Progenitor cell of endocrine pancreas (in vitro differentiated cells): ENCODE measurements at regions not wholly inside any gene's neighbourhood (a gene's known extent, or its start where the extent isn't known, plus 50 kb on each side); places are given as distances from the start of the nearest gene placed in this dataset.

Source experiments
- DNase-seq: peaks from one replicate; pipeline ENCODE4 v3.0.0; 2021; ENCODE audit warnings: low spot score; ENCODE audit not compliant: unreplicated experiment
- H3K27ac Mint-ChIP-seq: 2 replicates; pipeline ENCODE4 v1.8.0; 2021; ENCODE audit warnings: mild to moderate bottlenecking, moderate library complexity, mixed read lengths
- H3K27me3 Mint-ChIP-seq: 2 replicates; pipeline ENCODE4 v1.8.0; 2021; ENCODE audit warnings: mixed read lengths
- H3K36me3 Mint-ChIP-seq: 2 replicates; pipeline ENCODE4 v1.8.0; 2022; ENCODE audit warnings: mixed read lengths; ENCODE audit not compliant: insufficient read depth
- H3K4me1 Mint-ChIP-seq: 2 replicates; pipeline ENCODE4 v1.8.0; 2021; ENCODE audit warnings: low read depth, mixed read lengths
- H3K4me3 Mint-ChIP-seq: 2 replicates; pipeline ENCODE4 v1.8.0; 2021; ENCODE audit warnings: low read depth, mild to moderate bottlenecking, moderate library complexity, mixed read lengths
- H3K9me3 Mint-ChIP-seq: 2 replicates; pipeline ENCODE4 v1.8.0; 2021; ENCODE audit warnings: low read depth, mixed read lengths
- TF ChIP-seq, protein P1 (sequence below): fragments of 200-600 bp; sonication (generic); IDR thresholded peaks from one replicate; pipeline ENCODE4 v1.5.0; 2021; ENCODE audit warnings: antibody characterized with exemption, mild to moderate bottlenecking; ENCODE audit not compliant: unreplicated experiment

DNA sequence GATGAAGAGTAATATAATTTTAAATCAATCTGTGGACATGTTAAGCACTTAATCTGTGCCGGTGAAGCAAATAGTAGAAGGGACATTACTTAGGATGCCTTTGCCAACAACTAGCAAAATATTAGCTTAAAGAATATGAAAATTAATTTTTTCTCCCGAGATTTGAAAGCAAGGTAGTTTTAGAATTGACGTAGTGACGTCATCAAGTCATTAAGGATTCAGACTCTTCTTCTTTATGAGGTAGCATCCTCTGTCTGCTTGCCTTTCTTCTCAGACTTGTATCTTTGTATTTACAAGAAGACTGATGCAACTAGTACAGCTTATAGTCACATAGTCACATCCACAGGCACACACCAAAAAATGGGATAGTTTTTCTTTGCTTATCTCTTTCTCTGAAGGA is 374.4 kb downstream of the MMUT start:
- H3K9me3 Mint-ChIP-seq = no peaks in the 10 kb centered on the region

DNA sequence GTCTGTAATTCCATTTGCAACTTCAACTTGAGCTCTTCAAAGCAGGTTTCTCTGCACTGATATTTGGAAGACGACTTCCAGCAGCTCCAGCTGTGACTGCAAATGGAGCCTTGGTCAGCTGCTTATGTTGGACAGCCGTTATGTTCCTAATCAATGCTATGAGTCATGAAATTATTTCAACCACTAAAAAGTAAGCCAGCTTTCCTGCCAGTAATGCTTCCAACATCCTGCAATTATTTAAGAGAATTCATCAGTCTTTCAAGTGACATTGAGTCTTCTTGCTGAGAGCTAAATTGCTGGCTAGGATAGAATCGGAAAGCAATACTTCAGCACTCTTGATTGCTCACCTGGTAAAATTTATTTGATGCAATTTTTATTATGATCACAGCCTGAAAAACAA is 375.7 kb downstream of the MMUT start:
- TF ChIP-seq, protein P1, sequence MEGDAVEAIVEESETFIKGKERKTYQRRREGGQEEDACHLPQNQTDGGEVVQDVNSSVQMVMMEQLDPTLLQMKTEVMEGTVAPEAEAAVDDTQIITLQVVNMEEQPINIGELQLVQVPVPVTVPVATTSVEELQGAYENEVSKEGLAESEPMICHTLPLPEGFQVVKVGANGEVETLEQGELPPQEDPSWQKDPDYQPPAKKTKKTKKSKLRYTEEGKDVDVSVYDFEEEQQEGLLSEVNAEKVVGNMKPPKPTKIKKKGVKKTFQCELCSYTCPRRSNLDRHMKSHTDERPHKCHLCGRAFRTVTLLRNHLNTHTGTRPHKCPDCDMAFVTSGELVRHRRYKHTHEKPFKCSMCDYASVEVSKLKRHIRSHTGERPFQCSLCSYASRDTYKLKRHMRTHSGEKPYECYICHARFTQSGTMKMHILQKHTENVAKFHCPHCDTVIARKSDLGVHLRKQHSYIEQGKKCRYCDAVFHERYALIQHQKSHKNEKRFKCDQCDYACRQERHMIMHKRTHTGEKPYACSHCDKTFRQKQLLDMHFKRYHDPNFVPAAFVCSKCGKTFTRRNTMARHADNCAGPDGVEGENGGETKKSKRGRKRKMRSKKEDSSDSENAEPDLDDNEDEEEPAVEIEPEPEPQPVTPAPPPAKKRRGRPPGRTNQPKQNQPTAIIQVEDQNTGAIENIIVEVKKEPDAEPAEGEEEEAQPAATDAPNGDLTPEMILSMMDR = no peak
- Mint-ChIP-seq H3K36me3 (no peaks in the 10 kb centered on the region), H3K27ac (no peak overlapping the region), H3K9me3 (no peaks in the 10 kb centered on the region), H3K4me3 (no peak overlapping the region), H3K27me3 (no peaks in the 10 kb centered on the region), H3K4me1 (no peaks in the 10 kb centered on the region)
- no peak for DNase-seq

More for the DNA sequence above, 374.4 kb downstream of the MMUT start:
- H3K27ac Mint-ChIP-seq = no peak overlapping the region
- no peaks in the 10 kb centered on the region for H3K36me3 Mint-ChIP-seq
- H3K4me1 Mint-ChIP-seq = no peaks in the 10 kb centered on the region
- TF ChIP-seq, protein P1 = no peak
- DNase-seq = no peak
- H3K4me3 Mint-ChIP-seq = no peak overlapping the region
- H3K27me3 Mint-ChIP-seq = no peaks in the 10 kb centered on the region

DNA sequence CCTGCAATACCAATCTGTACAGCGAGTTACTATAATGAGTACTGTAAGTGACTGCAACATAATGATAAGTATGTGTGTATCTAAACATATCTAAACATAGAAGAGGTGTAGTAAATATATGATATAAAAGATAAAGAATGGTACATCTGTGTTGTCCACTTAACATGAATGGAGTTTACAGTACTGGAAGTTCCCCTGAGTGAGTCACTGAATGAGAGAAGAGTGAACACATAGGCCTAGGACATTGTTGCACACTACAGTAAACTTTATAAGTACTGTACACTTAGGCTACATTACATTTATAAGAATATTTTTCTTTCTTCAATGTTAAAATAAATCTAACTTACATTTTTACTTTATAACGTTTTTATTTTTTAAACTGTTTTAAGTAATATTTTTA is 380.4 kb downstream of the MMUT start:
- Mint-ChIP-seq H3K4me3 (no peak overlapping the region), H3K4me1 (no peaks in the 10 kb centered on the region), H3K36me3 (no peaks in the 10 kb centered on the region), H3K27me3 (no peaks in the 10 kb centered on the region), H3K9me3 (no peaks in the 10 kb centered on the region), H3K27ac (no peak overlapping the region)
- no peak for DNase-seq
- TF ChIP-seq, protein P1 = no peak

DNA sequence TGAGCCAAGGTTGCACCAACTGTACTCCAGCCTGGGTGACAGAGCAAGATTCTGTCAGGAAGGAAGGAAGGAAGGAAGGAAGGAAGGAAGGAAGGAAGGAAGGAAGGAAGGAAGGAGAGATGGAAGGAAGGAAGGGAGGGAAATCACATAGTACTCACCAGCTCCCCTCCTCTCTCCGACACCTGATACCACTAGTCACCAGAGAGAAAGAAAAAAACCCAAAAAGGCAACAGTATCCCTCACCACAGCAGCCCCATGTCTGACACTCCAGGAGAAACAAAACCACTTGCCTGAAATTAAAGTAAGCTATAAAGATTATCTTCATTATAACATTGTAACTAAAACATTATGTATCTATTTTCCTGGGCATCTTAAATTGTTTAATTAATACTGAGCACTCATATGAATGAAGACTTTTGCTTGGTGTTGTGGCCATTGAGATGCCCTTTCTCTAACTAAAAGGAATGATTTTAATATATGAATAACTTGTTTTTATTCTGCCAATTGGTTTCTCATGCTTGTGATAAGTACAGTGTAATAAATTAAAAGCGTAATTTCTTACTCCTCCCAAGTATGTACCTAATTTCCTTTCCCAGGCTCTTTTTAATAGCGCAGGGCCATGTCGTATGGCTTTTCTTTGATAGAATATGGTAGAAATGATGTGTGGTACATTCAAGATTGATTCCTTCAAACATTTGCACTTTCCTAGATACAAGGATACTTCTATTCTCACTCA is 390.0 kb downstream of the MMUT start:
- Mint-ChIP-seq H3K27ac (no peak overlapping the region), H3K27me3 (no peaks in the 10 kb centered on the region), H3K36me3 (no peaks in the 10 kb centered on the region), H3K9me3 (no peaks in the 10 kb centered on the region), H3K4me3 (no peak overlapping the region), H3K4me1 (no peaks in the 10 kb centered on the region)
- TF ChIP-seq, protein P1 = no peak
- DNase-seq = no peak

DNA sequence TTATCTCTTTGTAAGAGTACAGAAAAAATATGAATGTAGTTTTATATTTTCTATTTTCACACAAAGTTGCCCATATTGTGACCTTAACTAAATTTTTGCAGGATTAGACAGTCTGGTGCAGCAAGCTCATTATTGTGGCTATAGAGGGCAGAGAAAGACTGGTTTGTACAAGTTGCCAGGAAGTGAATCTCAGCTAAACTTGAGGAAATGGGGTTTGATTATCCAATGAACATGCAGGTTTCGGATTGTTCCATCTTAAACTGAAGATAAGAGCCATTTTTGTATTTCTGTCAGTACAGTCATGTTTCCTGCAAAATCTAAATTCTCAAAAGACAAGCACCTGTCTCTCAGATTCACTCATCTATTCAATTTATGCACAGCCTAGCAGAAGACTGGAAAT is 390.9 kb downstream of the MMUT start:
- no peaks in the 10 kb centered on the region for H3K4me1 Mint-ChIP-seq
- H3K27me3 Mint-ChIP-seq = no peaks in the 10 kb centered on the region
- no peak overlapping the region for H3K27ac Mint-ChIP-seq

More for the DNA sequence above, 390.9 kb downstream of the MMUT start:
- no peak for DNase-seq
- Mint-ChIP-seq H3K9me3 (no peaks in the 10 kb centered on the region), H3K4me3 (no peak overlapping the region), H3K36me3 (no peaks in the 10 kb centered on the region)
- TF ChIP-seq, protein P1 = no peak
